Gastrocnemius medialis (tissue), 4 donors: ENCODE measurements at regions not wholly inside any gene's neighbourhood (a gene's known extent, or its start where the extent isn't known, plus 50 kb on each side); places are given as distances from the start of the nearest gene placed in this dataset.

Experiments
- ATAC-seq, 2 donors: fragments of 150-250 bp; one replicate each; pipeline ENCODE4 v1.9.1; 2016
- DNase-seq, 2 donors: peaks; one replicate each; pipeline ENCODE4 v3.0.0-alpha.2; 2019
- H3K27ac ChIP-seq, 4 donors: fragments of 200-600 bp; sonication (generic); 1 replicate in 1 of 4; 2 replicates in 3 of 4; pipeline ENCODE4 v1.5.1; 2016 to 2018; ENCODE audit warnings: mild to moderate bottlenecking in 2 of 4, moderate library complexity in 1 of 4
- H3K27me3 ChIP-seq, 3 donors: fragments of 200-600 bp; sonication (generic) in 2 of 3; 1 replicate in 1 of 3; 2 replicates in 2 of 3; pipeline versions ENCODE4 v1.5.1 to v1.6.0; 2016 to 2019; ENCODE audit warnings: mild to moderate bottlenecking in 1 of 3, moderate library complexity in 1 of 3
- H3K36me3 ChIP-seq, 2 donors: fragments of 200-600 bp; sonication (generic) in 1 of 2; one replicate each; pipeline ENCODE4 v1.5.1; 2017 to 2018
- H3K4me1 ChIP-seq, 2 donors: fragments of 200-600 bp; sonication (generic) in 1 of 2; one replicate each; pipeline ENCODE4 v1.5.1; 2016 to 2017; ENCODE audit warnings: mild to moderate bottlenecking in 2 of 2
- H3K4me3 ChIP-seq, 4 donors: fragments of 200-600 bp; sonication (generic) in 3 of 4; 1 replicate in 1 of 4; 2 replicates in 3 of 4; pipeline ENCODE4 v1.5.1; 2016 to 2019; ENCODE audit warnings: mild to moderate bottlenecking in 2 of 4
- H3K9me3 ChIP-seq, 3 donors: fragments of 200-600 bp; sonication (generic) in 2 of 3; 1 replicate in 1 of 3; 2 replicates in 2 of 3; pipeline ENCODE4 v1.5.1; 2016 to 2019
- CTCF ChIP-seq, 5 experiments: fragments of 450-650 bp in 3 of 5; fragments of 200-600 bp in 2 of 5; sonication (generic) in 2 of 5; IDR thresholded peaks in 4 of 5; conservative IDR thresholded peaks in 1 of 5; 1 replicate in 4 of 5; 2 replicates in 1 of 5; pipeline ENCODE4 v1.5.1; 2016 to 2019; ENCODE audit warnings: antibody characterized with exemption in 5 of 5, mild to moderate bottlenecking in 3 of 5, moderate library complexity in 3 of 5
- POLR2A ChIP-seq, 2 donors: fragments of 450-650 bp; IDR thresholded peaks; one replicate each; pipeline ENCODE4 v1.6.1; 2017; ENCODE audit warnings: antibody characterized with exemption in 2 of 2, mild to moderate bottlenecking in 2 of 2, moderate library complexity in 2 of 2
- in situ Hi-C, 4 donors: fragments of 200-750 bp; cut with MboI; loops; one replicate each; pipeline versions ENCODE4 v1.15.0 to v1.8.0; 2017; ENCODE audit warnings: low sequenced_read_pairs in 4 of 4
- intact Hi-C: fragments of 100-400 bp; cut with DNase I; formaldehyde crosslinking; loops from one replicate; pipeline ENCODE4 v1.15.1; 2023; ENCODE audit warnings: low total_unique reads

- no peaks in the 10 kb centered on the region for H3K9me3 ChIP-seq
- DNase-seq: no peak
- in situ Hi-C loops: no loop called here
- no peak overlapping the region for H3K4me3 ChIP-seq
- TF ChIP-seq CTCF (IDR thresholded peaks at IDR 0.05 in 4 of 5, conservative IDR thresholded peaks at IDR 0.05 in 1 of 5) (no peak), POLR2A (IDR thresholded peaks at IDR 0.05) (no peak)
- H3K27me3 ChIP-seq: no peaks in the 10 kb centered on the region
- intact Hi-C loops: no loop called here
- H3K27ac ChIP-seq: no peak overlapping the region
- H3K36me3 ChIP-seq: no peaks in the 10 kb centered on the region
- no peaks in the 10 kb centered on the region for H3K4me1 ChIP-seq
- no peak for ATAC-seq
Measured at GRCh38 chr14:30290001-30290400, 269.0 kb upstream of the G2E3 start.

GRCh38 chr14:30291216-30291615 lies 267.7 kb upstream of the G2E3 start:
- ATAC-seq: no peak
- no peaks in the 10 kb centered on the region for H3K27me3 ChIP-seq
- no peaks in the 10 kb centered on the region for H3K9me3 ChIP-seq
- H3K4me3 ChIP-seq: no peak overlapping the region
- TF ChIP-seq POLR2A (IDR thresholded peaks at IDR 0.05) (no peak), CTCF (IDR thresholded peaks at IDR 0.05 in 4 of 5, conservative IDR thresholded peaks at IDR 0.05 in 1 of 5) (no peak)
- intact Hi-C loops (no loop called here), in situ Hi-C loops (no loop called here)
- H3K36me3 ChIP-seq: no peaks in the 10 kb centered on the region
- no peak overlapping the region for H3K27ac ChIP-seq
- no peaks in the 10 kb centered on the region for H3K4me1 ChIP-seq
- no peak for DNase-seq

- ATAC-seq (no peak), DNase-seq (no peak)
- Histone ChIP-seq H3K27ac (no peak overlapping the region), H3K36me3 (no peaks in the 10 kb centered on the region), H3K9me3 (no peaks in the 10 kb centered on the region), H3K4me1 (no peaks in the 10 kb centered on the region), H3K27me3 (no peaks in the 10 kb centered on the region), H3K4me3 (no peak overlapping the region)
- intact Hi-C loops: no loop called here
- in situ Hi-C loops: no loop called here
- no peak for TF ChIP-seq POLR2A (IDR thresholded peaks at IDR 0.05)
- no peak for TF ChIP-seq CTCF (IDR thresholded peaks at IDR 0.05 in 4 of 5, conservative IDR thresholded peaks at IDR 0.05 in 1 of 5)
Measured at GRCh38 chr14:30292541-30292940, 266.4 kb upstream of the G2E3 start.

- H3K4me3 ChIP-seq: no peak overlapping the region
- no peaks in the 10 kb centered on the region for H3K36me3 ChIP-seq
- ATAC-seq (no peak), DNase-seq (no peak)
- H3K27me3 ChIP-seq: no peaks in the 10 kb centered on the region
- no peaks in the 10 kb centered on the region for H3K9me3 ChIP-seq
- in situ Hi-C loops: no loop called here
- no peaks in the 10 kb centered on the region for H3K4me1 ChIP-seq
- intact Hi-C loops: no loop called here
- no peak overlapping the region for H3K27ac ChIP-seq
- TF ChIP-seq CTCF (IDR thresholded peaks at IDR 0.05 in 4 of 5, conservative IDR thresholded peaks at IDR 0.05 in 1 of 5) (no peak), POLR2A (IDR thresholded peaks at IDR 0.05) (no peak)
Measured at GRCh38 chr14:30295980-30296379, 263.0 kb upstream of the G2E3 start.

GRCh38 chr14:30296931-30297405 lies 262.0 kb upstream of the G2E3 start:
- intact Hi-C loops: no loop called here
- Histone ChIP-seq H3K36me3 (no peaks in the 10 kb centered on the region), H3K4me1 (no peaks in the 10 kb centered on the region), H3K27ac (no peak overlapping the region), H3K4me3 (no peak overlapping the region), H3K9me3 (no peaks in the 10 kb centered on the region), H3K27me3 (no peaks in the 10 kb centered on the region)
- ATAC-seq (no peak), DNase-seq (no peak)
- in situ Hi-C loops: no loop called here
- no peak for TF ChIP-seq CTCF (IDR thresholded peaks at IDR 0.05 in 4 of 5, conservative IDR thresholded peaks at IDR 0.05 in 1 of 5)
- no peak for TF ChIP-seq POLR2A (IDR thresholded peaks at IDR 0.05)
